PC-9 (cell line): ENCODE measurements at regions not wholly inside any gene's neighbourhood (a gene's known extent, or its start where the extent isn't known, plus 50 kb on each side); places are given as distances from the start of the nearest gene placed in this dataset.

Experiments
- BruUV-seq: library from RNA; stranded (reverse); fragments of 400-500 nt; replicated peaks from 2 replicates; lab custom pipeline; 2021; lab: Mats Ljungman, UMichigan
- CTCF ChIA-PET: fragments of 300-600 bp; sonication (Branson Sonifier 250); formaldehyde crosslinking; loops from one replicate; lab custom pipeline; 2022; ENCODE audit warnings: antibody characterized with exemption; lab: Charles Lee
- POLR2A ChIA-PET: fragments of 300-600 bp; sonication (Branson Sonifier 250); formaldehyde crosslinking; loops from one replicate; lab custom pipeline; 2022; ENCODE audit warnings: antibody characterized with exemption; ENCODE audit not compliant: unreplicated experiment; lab: Charles Lee
- DNase-seq, 2 experiments: peaks; one replicate each; pipeline versions ENCODE4 v3.0.0 to v3.0.0-alpha.2; 2015 to 2022; ENCODE audit warnings: mixed read lengths in 1 of 2
- H2AFZ ChIP-seq: fragments of 200-600 bp; sonication (generic); 2 replicates; pipeline ENCODE4 v1.8.1; 2017; ENCODE audit warnings: antibody characterized with exemption
- H3F3A ChIP-seq: fragments of 200-600 bp; sonication (generic); 2 replicates; pipeline ENCODE4 v1.8.1; 2017; ENCODE audit warnings: antibody characterized with exemption, mild to moderate bottlenecking, low read depth; ENCODE audit not compliant: insufficient read depth
- H3K27ac ChIP-seq: fragments of 200-600 bp; sonication (generic); 2 replicates; pipeline ENCODE4 v1.6.1; 2016; ENCODE audit warnings: mixed run types
- H3K27me3 ChIP-seq: fragments of 200-600 bp; sonication (generic); 2 replicates; pipeline ENCODE4 v1.6.1; 2016; ENCODE audit warnings: low read depth, mixed run types; ENCODE audit not compliant: insufficient read depth
- H3K36me3 ChIP-seq: fragments of 200-600 bp; sonication (generic); 2 replicates; pipeline ENCODE4 v1.6.1; 2016; ENCODE audit warnings: low read depth, mixed run types
- H3K4me1 ChIP-seq: fragments of 200-600 bp; sonication (generic); replicated peaks from 2 replicates; pipeline ENCODE4 v1.6.1; 2016; ENCODE audit warnings: mixed run types; ENCODE audit not compliant: insufficient read depth
- H3K4me2 ChIP-seq: fragments of 200-600 bp; sonication (generic); 2 replicates; pipeline ENCODE4 v1.6.1; 2017; ENCODE audit warnings: mixed run types
- H3K4me3 ChIP-seq: fragments of 200-600 bp; sonication (generic); 2 replicates; pipeline ENCODE4 v1.6.1; 2016; ENCODE audit warnings: mixed run types
- H3K79me2 ChIP-seq: fragments of 200-600 bp; sonication (generic); 2 replicates; pipeline ENCODE4 v1.6.1; 2017; ENCODE audit warnings: low read depth, mixed run types
- H3K9me2 ChIP-seq: fragments of 200-600 bp; sonication (generic); 2 replicates; pipeline ENCODE4 v1.8.1; 2017; ENCODE audit warnings: mild to moderate bottlenecking; ENCODE audit not compliant: insufficient read depth
- H3K9me3 ChIP-seq: fragments of 200-600 bp; sonication (generic); 2 replicates; pipeline ENCODE4 v1.8.1; 2016; ENCODE audit warnings: low read depth; ENCODE audit not compliant: insufficient read depth
- H4K20me1 ChIP-seq: fragments of 200-600 bp; sonication (generic); 2 replicates; pipeline ENCODE4 v1.8.1; 2017; ENCODE audit not compliant: insufficient read depth
- CTCF ChIP-seq: fragments of 200-600 bp; sonication (generic); conservative IDR thresholded peaks from 2 replicates; pipeline ENCODE4 v1.6.1; 2017; ENCODE audit warnings: mixed run types, antibody characterized with exemption, mild to moderate bottlenecking, moderate library complexity
- EZH2 ChIP-seq: fragments of 200-600 bp; sonication (generic); IDR thresholded peaks from 2 replicates; pipeline ENCODE4 v1.8.0; 2017; ENCODE audit warnings: antibody characterized with exemption, low read depth
- intact Hi-C: fragments of 100-400 bp; cut with micrococcal nuclease; formaldehyde crosslinking; loops from one replicate; pipeline ENCODE4 v1.10.0; 2022; ENCODE audit not compliant: unreplicated experiment

DNA sequence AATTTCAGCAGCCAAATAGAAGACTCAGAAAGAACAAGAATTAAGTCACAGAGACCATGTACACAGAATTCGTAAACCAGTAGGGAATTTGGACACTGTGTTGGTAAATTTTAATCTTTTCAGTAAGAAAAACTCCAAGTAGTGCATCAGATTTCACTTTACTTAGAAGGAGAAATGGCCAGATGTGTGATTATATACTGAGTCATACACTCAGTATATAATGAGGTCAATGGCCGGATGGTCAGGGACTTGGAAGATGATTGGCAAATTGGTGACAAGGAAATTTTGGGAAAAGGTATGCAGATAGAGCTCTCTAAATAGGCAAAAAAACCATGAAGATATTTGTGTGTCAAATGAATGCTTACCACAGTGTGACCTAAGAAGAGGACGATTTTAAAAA is 399.8 kb upstream of the LRRC7 start:
- Histone ChIP-seq H3K9me3 (no peaks in the 10 kb centered on the region), H4K20me1 (no peaks in the 10 kb centered on the region), H3K27ac (no peak overlapping the region), H3K4me3 (no peak overlapping the region), H3K36me3 (no peaks in the 10 kb centered on the region), H3K79me2 (no peaks in the 10 kb centered on the region), H3K27me3 (no peaks in the 10 kb centered on the region), H3K9me2 (no peaks in the 10 kb centered on the region), H3K4me2 (no peak overlapping the region), H2AFZ (no peak overlapping the region), H3F3A (no peaks in the 10 kb centered on the region), H3K4me1 (peaks cover 8% of the 10 kb centered on the region)
- CTCF ChIA-PET = no interaction called here
- TF ChIP-seq EZH2 (no peak), CTCF (no peak)
- intact Hi-C loops = no loop called here
- POLR2A ChIA-PET = interaction anchor here (0.5 to 0.6 kb wide), 2 partner anchors 459 to 1049 kb away, joined by 6 to 7 read pairs; no protein-coding TSS in a partner anchor
- no peak for DNase-seq
- BruUV-seq = no TSS peak

- H3K27me3 ChIP-seq = no peaks in the 10 kb centered on the region
- no peaks in the 10 kb centered on the region for H3K9me2 ChIP-seq
- H3K4me3 ChIP-seq = no peak overlapping the region
- no peaks in the 10 kb centered on the region for H4K20me1 ChIP-seq
- H2AFZ ChIP-seq = no peak overlapping the region
- H3K36me3 ChIP-seq = no peaks in the 10 kb centered on the region
- intact Hi-C loops = no loop called here
- H3K4me1 ChIP-seq = peaks cover 8% of the 10 kb centered on the region
- BruUV-seq = no TSS peak
- ChIA-PET POLR2A (no interaction called here), CTCF (no interaction called here)
- no peak overlapping the region for H3K4me2 ChIP-seq
- TF ChIP-seq CTCF (no peak), EZH2 (no peak)
- H3K27ac ChIP-seq = no peak overlapping the region
- H3F3A ChIP-seq = no peaks in the 10 kb centered on the region
- H3K9me3 ChIP-seq = no peaks in the 10 kb centered on the region
- no peaks in the 10 kb centered on the region for H3K79me2 ChIP-seq
- no peak for DNase-seq
Measured at GRCh38 chr1:69171248-69171647, 396.5 kb upstream of the LRRC7 start.

DNA sequence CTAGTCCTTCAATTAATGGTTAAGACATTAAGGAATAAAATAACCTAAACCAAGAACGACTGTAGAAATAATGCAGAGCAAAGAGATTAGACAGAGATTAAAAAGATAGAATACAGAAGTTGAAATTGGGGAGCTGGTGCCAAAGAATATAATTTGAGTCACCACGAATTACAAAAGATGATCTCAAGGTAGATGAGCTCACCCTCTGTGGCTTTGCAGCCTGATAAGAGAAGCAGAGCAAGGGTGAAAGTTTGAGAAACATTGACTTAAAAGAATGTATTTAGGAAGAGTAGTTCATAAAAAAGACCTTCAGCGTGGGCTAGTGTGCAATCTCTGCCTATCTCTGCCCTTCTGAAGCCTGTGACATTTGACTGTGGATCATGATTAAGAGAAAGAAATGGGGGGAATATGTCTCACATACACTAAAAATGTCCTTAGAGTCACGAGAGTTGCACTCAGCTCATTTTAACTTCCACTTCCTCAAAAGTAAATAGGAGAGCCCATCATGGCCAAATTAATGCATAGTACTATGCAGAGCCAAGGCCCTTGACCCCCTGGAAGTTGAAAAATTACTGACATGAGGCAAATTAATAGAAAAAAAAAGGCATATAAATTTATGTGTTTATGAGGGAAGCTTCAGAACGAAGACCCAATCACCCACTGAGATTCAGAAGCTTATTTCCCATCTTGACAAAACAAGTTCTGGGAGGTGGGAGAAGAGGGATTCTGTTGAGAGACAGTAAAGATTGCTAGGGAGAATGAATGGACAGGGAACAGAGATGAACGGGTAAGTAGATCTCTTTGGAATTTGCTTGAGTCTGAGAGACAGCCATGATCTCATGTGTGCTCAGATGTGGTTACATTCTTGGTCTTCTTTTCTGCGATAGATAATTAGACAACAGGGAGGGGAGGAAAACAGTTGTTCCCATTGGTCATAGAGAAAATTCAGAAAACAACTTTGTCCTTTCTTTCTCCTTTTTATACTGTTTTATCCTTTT is 395.4 kb upstream of the LRRC7 start:
- ChIA-PET CTCF (no interaction called here), POLR2A (interaction anchor here (0.5 kb wide), 1 partner anchor 430 kb away, joined by 3 read pairs; no protein-coding TSS in a partner anchor)
- no peaks in the 10 kb centered on the region for H4K20me1 ChIP-seq
- intact Hi-C loops = no loop called here
- H2AFZ ChIP-seq = no peak overlapping the region
- H3K9me3 ChIP-seq = no peaks in the 10 kb centered on the region
- DNase-seq = no peak
- BruUV-seq = no TSS peak
- H3K4me3 ChIP-seq = no peak overlapping the region
- no peaks in the 10 kb centered on the region for H3K79me2 ChIP-seq
- 0 out of 2 replicates have a peak overlapping the region, but pooled peaks have one; percentile 16 for H3K4me2 ChIP-seq
- H3K36me3 ChIP-seq = no peaks in the 10 kb centered on the region
- H3K27ac ChIP-seq = no peak overlapping the region
- peaks cover 8% of the 10 kb centered on the region for H3K4me1 ChIP-seq
- H3K9me2 ChIP-seq = no peaks in the 10 kb centered on the region
- H3K27me3 ChIP-seq = no peaks in the 10 kb centered on the region
- no peaks in the 10 kb centered on the region for H3F3A ChIP-seq
- TF ChIP-seq EZH2 (no peak), CTCF (no peak)
